HepG2 (cell line): ENCODE measurements at regions not wholly inside any gene's neighbourhood (a gene's known extent, or its start where the extent isn't known, plus 50 kb on each side); places are given as distances from the start of the nearest gene placed in this dataset.

ENCODE experiments used
- ARID2 ChIP-seq: sonication (generic); formaldehyde crosslinking; IDR thresholded peaks from 2 replicates; pipeline ENCODE4 v1.8.1; 2022; ENCODE audit warnings: mild to moderate bottlenecking, missing genetic modification reagents, borderline replicate concordance
- DNMT1 ChIP-seq: sonication (generic); formaldehyde crosslinking; IDR thresholded peaks from 2 replicates; pipeline ENCODE4 v1.5.1; 2020; ENCODE audit warnings: mild to moderate bottlenecking, missing genetic modification reagents
- MAFG ChIP-seq: sonication (generic); formaldehyde crosslinking; IDR thresholded peaks from 2 replicates; pipeline ENCODE4 v1.5.1; 2020; ENCODE audit warnings: mild to moderate bottlenecking, missing genetic modification reagents
- NCOA5 ChIP-seq: sonication (generic); formaldehyde crosslinking; IDR thresholded peaks from 2 replicates; pipeline ENCODE4 v1.4.0; 2020; ENCODE audit warnings: missing genetic modification reagents
- NR0B2 ChIP-seq: sonication (generic); formaldehyde crosslinking; IDR thresholded peaks from 2 replicates; pipeline ENCODE4 v1.4.0; 2020; ENCODE audit warnings: mild to moderate bottlenecking, missing genetic modification reagents
- PTBP1 ChIP-seq: fragments of 200-400 bp; formaldehyde crosslinking; IDR thresholded peaks from 2 replicates; pipeline ENCODE4 v1.6.1; 2018; ENCODE audit warnings: low read length, low read depth; ENCODE audit not compliant: poor library complexity, severe bottlenecking
- RAD21 ChIP-seq: fragments of 450-650 bp; formaldehyde crosslinking; IDR thresholded peaks from 2 replicates; pipeline ENCODE4 v1.5.0; 2020; ENCODE audit warnings: mild to moderate bottlenecking
- SNAPC5 ChIP-seq: sonication (generic); formaldehyde crosslinking; IDR thresholded peaks from 2 replicates; pipeline ENCODE4 v1.8.1; 2023; ENCODE audit warnings: mild to moderate bottlenecking, missing genetic modification reagents, borderline replicate concordance
- SPEN ChIP-seq: sonication (generic); formaldehyde crosslinking; IDR thresholded peaks from 2 replicates; pipeline ENCODE4 v1.5.1; 2020; ENCODE audit warnings: low read depth, mild to moderate bottlenecking, missing genetic modification reagents
- ZNF101 ChIP-seq: sonication (generic); formaldehyde crosslinking; IDR thresholded peaks from 2 replicates; pipeline ENCODE4 v1.4.0; 2020; ENCODE audit warnings: mild to moderate bottlenecking, low read depth, missing genetic modification reagents, borderline replicate concordance
- ZNF33A ChIP-seq: sonication (generic); formaldehyde crosslinking; IDR thresholded peaks from 2 replicates; pipeline ENCODE4 v1.5.1; 2020; ENCODE audit warnings: missing genetic modification reagents, mild to moderate bottlenecking, moderate library complexity, borderline replicate concordance
- ZNF558 ChIP-seq: sonication (generic); formaldehyde crosslinking; IDR thresholded peaks from 2 replicates; pipeline ENCODE4 v1.9.0; 2022; ENCODE audit warnings: mild to moderate bottlenecking, missing genetic modification reagents, borderline replicate concordance
- ZNF775 ChIP-seq: sonication (generic); formaldehyde crosslinking; IDR thresholded peaks from 2 replicates; pipeline ENCODE4 v1.4.0; 2020; ENCODE audit warnings: missing genetic modification reagents, mild to moderate bottlenecking, moderate library complexity, borderline replicate concordance
- ZNF782 ChIP-seq: sonication (generic); formaldehyde crosslinking; IDR thresholded peaks from 2 replicates; pipeline ENCODE4 v1.4.0; 2020; ENCODE audit warnings: missing genetic modification reagents, mild to moderate bottlenecking, borderline replicate concordance
- ZSCAN5A ChIP-seq: sonication (generic); formaldehyde crosslinking; IDR thresholded peaks from 2 replicates; pipeline ENCODE4 v1.8.0; 2022; ENCODE audit warnings: mild to moderate bottlenecking, missing genetic modification reagents, borderline replicate concordance
- TF ChIP-seq, protein P1 (sequence below): sonication (generic); formaldehyde crosslinking; IDR thresholded peaks from 2 replicates; pipeline ENCODE4 v1.5.0; 2020; ENCODE audit warnings: missing genetic modification reagents, mild to moderate bottlenecking, borderline replicate concordance
- TF ChIP-seq, protein P2 (sequence below), 2 experiments: IDR thresholded peaks; 2 replicates each; pipeline ENCODE4 v1.6.1; 2011 to 2012; ENCODE audit warnings: low read length in 2 of 2, borderline replicate concordance in 1 of 2, low read depth in 1 of 2, mild to moderate bottlenecking in 1 of 2, moderate library complexity in 1 of 2
- TF ChIP-seq, protein P3 (sequence below): IDR thresholded peaks from 2 replicates; pipeline ENCODE4 v1.6.1; 2016; ENCODE audit warnings: missing compliant biosample characterization, missing genetic modification reagents, borderline replicate concordance

DNA sequence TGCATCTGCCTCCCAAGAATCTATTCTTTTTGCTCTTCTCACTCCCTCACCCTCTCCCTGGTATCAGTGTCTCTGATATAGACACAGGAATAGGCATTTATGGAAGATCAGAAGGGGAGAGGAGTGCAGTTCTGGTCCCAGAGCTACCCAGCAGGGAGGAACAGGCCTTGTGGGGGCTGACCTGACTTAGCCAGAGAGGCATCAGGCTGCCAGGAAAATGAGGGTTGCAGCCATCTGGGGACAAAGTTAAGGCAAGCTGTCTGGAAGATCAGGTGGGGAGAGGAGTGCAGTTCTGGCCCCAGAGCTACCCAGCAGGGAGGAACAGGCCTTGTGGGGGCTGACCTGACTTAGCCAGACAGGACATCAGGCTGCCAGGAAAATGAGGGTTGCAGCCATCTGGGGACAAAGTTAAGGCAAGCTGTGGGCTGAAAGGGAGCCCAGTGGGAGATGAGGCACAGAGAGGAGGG, 69.9 kb upstream of the HK2 start (continued):
- 0 out of 2 replicates have a peak, but pooled peaks have one; percentile 1 for TF ChIP-seq ZNF558
- TF ChIP-seq, protein P1, sequence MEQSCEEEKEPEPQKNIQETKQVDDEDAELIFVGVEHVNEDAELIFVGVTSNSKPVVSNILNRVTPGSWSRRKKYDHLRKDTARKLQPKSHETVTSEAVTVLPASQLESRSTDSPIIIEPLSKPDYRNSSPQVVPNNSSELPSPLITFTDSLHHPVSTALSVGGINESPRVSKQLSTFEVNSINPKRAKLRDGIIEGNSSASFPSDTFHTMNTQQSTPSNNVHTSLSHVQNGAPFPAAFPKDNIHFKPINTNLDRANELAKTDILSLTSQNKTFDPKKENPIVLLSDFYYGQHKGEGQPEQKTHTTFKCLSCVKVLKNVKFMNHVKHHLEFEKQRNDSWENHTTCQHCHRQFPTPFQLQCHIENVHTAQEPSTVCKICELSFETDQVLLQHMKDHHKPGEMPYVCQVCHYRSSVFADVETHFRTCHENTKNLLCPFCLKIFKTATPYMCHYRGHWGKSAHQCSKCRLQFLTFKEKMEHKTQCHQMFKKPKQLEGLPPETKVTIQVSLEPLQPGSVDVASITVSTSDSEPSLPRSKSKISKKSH (CRISPR knock-in tag) = 0 out of 2 replicates have a peak, but pooled peaks have one; percentile 29
- 0 out of 2 replicates have a peak, but pooled peaks have one; percentile 2 for TF ChIP-seq SPEN (CRISPR knock-in tag)
- no peak for TF ChIP-seq NCOA5 (CRISPR knock-in tag)
- TF ChIP-seq MAFG (CRISPR knock-in tag) = no peak
- no peak for TF ChIP-seq ZNF775
- TF ChIP-seq DNMT1 (CRISPR knock-in tag) = no peak
- no peak for TF ChIP-seq PTBP1
- TF ChIP-seq, protein P2, sequence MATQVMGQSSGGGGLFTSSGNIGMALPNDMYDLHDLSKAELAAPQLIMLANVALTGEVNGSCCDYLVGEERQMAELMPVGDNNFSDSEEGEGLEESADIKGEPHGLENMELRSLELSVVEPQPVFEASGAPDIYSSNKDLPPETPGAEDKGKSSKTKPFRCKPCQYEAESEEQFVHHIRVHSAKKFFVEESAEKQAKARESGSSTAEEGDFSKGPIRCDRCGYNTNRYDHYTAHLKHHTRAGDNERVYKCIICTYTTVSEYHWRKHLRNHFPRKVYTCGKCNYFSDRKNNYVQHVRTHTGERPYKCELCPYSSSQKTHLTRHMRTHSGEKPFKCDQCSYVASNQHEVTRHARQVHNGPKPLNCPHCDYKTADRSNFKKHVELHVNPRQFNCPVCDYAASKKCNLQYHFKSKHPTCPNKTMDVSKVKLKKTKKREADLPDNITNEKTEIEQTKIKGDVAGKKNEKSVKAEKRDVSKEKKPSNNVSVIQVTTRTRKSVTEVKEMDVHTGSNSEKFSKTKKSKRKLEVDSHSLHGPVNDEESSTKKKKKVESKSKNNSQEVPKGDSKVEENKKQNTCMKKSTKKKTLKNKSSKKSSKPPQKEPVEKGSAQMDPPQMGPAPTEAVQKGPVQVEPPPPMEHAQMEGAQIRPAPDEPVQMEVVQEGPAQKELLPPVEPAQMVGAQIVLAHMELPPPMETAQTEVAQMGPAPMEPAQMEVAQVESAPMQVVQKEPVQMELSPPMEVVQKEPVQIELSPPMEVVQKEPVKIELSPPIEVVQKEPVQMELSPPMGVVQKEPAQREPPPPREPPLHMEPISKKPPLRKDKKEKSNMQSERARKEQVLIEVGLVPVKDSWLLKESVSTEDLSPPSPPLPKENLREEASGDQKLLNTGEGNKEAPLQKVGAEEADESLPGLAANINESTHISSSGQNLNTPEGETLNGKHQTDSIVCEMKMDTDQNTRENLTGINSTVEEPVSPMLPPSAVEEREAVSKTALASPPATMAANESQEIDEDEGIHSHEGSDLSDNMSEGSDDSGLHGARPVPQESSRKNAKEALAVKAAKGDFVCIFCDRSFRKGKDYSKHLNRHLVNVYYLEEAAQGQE (IDR thresholded peaks at IDR 0.05; ENCODE audit: borderline replicate concordance in 1 of 2, low read depth in 1 of 2, low read length in 2 of 2) = no peak
- no peak for TF ChIP-seq SNAPC5 (CRISPR knock-in tag)
- peak; percentile 95 for TF ChIP-seq ZNF782
- TF ChIP-seq, protein P3, sequence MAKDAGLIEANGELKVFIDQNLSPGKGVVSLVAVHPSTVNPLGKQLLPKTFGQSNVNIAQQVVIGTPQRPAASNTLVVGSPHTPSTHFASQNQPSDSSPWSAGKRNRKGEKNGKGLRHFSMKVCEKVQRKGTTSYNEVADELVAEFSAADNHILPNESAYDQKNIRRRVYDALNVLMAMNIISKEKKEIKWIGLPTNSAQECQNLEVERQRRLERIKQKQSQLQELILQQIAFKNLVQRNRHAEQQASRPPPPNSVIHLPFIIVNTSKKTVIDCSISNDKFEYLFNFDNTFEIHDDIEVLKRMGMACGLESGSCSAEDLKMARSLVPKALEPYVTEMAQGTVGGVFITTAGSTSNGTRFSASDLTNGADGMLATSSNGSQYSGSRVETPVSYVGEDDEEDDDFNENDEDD = no peak
- peak; percentile 18; the same call in 1 of the 2 replicates for TF ChIP-seq ARID2
- TF ChIP-seq RAD21 (CRISPR knock-in tag) = no peak
- TF ChIP-seq ZSCAN5A = no peak
- no peak for TF ChIP-seq NR0B2 (CRISPR knock-in tag)
- TF ChIP-seq ZNF101 (CRISPR knock-in tag) = no peak
- TF ChIP-seq ZNF33A (CRISPR knock-in tag) = no peak
